ENCODE measurements at regions not wholly inside any gene's neighbourhood (a gene's known extent, or its start where the extent isn't known, plus 50 kb on each side); places are given as distances from the start of the nearest gene placed in this dataset.

DNA sequence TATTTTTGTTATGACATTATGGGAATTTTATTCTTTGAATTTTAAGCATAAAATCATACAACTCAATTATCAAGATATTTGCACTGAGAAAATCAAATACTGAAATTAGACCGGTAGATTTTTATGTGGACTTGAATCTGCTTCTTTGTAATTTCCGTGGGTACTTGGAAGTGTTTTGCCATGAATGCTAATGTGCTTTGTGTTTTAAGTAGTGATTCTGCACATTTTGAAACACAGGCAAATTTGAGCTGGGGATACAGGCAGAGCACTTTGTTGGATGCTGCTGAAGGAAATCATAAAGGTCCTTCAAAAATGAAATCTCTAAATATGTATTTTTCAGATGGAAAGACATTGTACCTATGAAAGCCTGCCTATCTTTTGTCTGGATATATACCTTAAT lies 446.3 kb upstream of the POU3F3 start:
- H3K27me3 ChIP-seq (ENCODE audit: control insufficient read depth, insufficient read depth, low read length), result no peaks in the 10 kb centered on the region
- TF ChIP-seq CTCF (IDR thresholded peaks at IDR 0.05; ENCODE audit: insufficient read depth, low read length, poor library complexity, severe bottlenecking), result no peak
- H3K36me3 ChIP-seq (ENCODE audit: control insufficient read depth, insufficient read depth, low read length), result no peaks in the 10 kb centered on the region
- no peak overlapping the region for H3K4me3 ChIP-seq (ENCODE audit: low read depth, low read length)
- DNase-seq (ENCODE audit: low read depth), result no peak

DNA sequence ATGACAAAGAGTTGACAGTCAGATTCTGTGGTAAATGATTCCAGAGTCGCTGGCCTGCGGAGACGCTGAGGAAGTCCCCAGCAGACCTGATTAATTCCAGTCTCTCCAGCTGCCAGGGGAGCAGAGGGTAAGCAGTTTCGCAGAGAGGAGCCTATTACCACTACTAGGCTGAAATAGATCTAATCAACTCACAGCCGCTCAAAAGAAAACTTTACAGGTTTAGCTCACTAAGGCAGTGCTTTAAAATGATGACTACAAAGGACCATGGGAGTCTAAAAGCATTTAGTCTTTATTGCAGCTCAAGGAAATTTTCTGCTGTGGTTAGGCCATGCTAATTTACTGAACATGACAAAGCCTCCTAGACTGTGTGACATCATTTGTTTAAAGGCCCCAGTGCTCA lies 445.6 kb upstream of the POU3F3 start:
- DNase-seq (ENCODE audit: low read depth), result peak; percentile 26
- Histone ChIP-seq H3K27me3 (ENCODE audit: control insufficient read depth, insufficient read depth, low read length) (no peaks in the 10 kb centered on the region), H3K36me3 (ENCODE audit: control insufficient read depth, insufficient read depth, low read length) (no peaks in the 10 kb centered on the region), H3K4me3 (ENCODE audit: low read depth, low read length) (no peak overlapping the region)
- TF ChIP-seq CTCF (IDR thresholded peaks at IDR 0.05; ENCODE audit: insufficient read depth, low read length, poor library complexity, severe bottlenecking), result no peak

DNA sequence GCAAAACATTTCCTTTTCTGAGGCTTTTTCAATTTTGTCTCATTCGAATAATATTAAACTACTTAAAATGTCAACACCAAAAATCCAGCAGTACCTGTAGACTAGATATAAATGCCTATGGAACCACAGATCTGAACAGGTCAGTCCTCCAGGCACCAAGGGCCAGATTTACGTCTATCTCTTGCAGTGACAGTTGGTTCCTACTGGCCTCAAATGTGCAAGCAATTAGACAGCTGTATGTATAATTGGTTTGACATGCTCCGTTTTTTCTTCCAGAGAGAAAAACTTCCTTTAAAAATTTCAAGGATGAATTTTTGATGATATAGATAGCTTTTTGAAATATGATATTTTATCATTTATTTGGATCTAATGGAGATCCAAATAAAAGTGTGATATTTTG lies 443.8 kb upstream of the POU3F3 start:
- Histone ChIP-seq H3K4me3 (ENCODE audit: low read depth, low read length) (no peak overlapping the region), H3K27me3 (ENCODE audit: control insufficient read depth, insufficient read depth, low read length) (no peaks in the 10 kb centered on the region), H3K36me3 (ENCODE audit: control insufficient read depth, insufficient read depth, low read length) (no peaks in the 10 kb centered on the region)
- TF ChIP-seq CTCF (IDR thresholded peaks at IDR 0.05; ENCODE audit: insufficient read depth, low read length, poor library complexity, severe bottlenecking), result no peak
- no peak for DNase-seq (ENCODE audit: low read depth)

GRCh38 chr2:104412384-104412783 lies 441.5 kb upstream of the POU3F3 start:
- peak; percentile 60 for TF ChIP-seq CTCF (IDR thresholded peaks at IDR 0.05; ENCODE audit: insufficient read depth, low read length, poor library complexity, severe bottlenecking)
- H3K4me3 ChIP-seq (ENCODE audit: low read depth, low read length), result no peak overlapping the region
- H3K36me3 ChIP-seq (ENCODE audit: control insufficient read depth, insufficient read depth, low read length), result no peaks in the 10 kb centered on the region
- H3K27me3 ChIP-seq (ENCODE audit: control insufficient read depth, insufficient read depth, low read length), result no peaks in the 10 kb centered on the region
- DNase-seq (ENCODE audit: low read depth), result no peak

- DNase-seq (ENCODE audit: low read depth), result no peak
- H3K27me3 ChIP-seq (ENCODE audit: control insufficient read depth, insufficient read depth, low read length), result no peaks in the 10 kb centered on the region
- TF ChIP-seq CTCF (IDR thresholded peaks at IDR 0.05; ENCODE audit: insufficient read depth, low read length, poor library complexity, severe bottlenecking), result no peak
- H3K36me3 ChIP-seq (ENCODE audit: control insufficient read depth, insufficient read depth, low read length), result no peaks in the 10 kb centered on the region
- H3K4me3 ChIP-seq (ENCODE audit: low read depth, low read length), result no peak overlapping the region
Measured at GRCh38 chr2:104413890-104414289, 440.0 kb upstream of the POU3F3 start.

DNA sequence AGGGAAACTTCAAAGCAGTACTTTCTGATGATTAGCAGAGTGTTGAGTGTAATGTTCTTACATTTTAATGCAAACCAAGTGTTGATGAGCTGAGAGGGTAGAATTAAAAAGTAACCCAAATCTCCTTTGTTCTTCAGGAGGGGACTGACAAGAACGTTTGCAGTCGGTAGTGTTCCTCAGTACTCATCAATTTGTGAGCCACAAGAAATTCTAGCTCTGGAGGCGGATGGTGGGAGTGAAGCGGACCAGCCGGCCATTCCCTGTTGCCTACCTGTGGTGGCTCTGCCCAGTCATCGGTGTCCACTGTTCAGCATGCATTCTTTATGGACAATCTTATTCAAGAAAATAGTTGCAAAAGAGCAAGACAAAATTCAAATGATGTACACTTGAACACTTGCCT lies 438.6 kb upstream of the POU3F3 start:
- H3K27me3 ChIP-seq (ENCODE audit: control insufficient read depth, insufficient read depth, low read length), result no peaks in the 10 kb centered on the region
- H3K4me3 ChIP-seq (ENCODE audit: low read depth, low read length), result no peak overlapping the region

More for the DNA sequence above, 438.6 kb upstream of the POU3F3 start:
- no peaks in the 10 kb centered on the region for H3K36me3 ChIP-seq (ENCODE audit: control insufficient read depth, insufficient read depth, low read length)
- no peak for DNase-seq (ENCODE audit: low read depth)
- TF ChIP-seq CTCF (IDR thresholded peaks at IDR 0.05; ENCODE audit: insufficient read depth, low read length, poor library complexity, severe bottlenecking), result no peak
